NCI-H2029 (cell line): ENCODE measurements at regions not wholly inside any gene's neighbourhood (a gene's known extent, or its start where the extent isn't known, plus 50 kb on each side); places are given as distances from the start of the nearest gene placed in this dataset.

Experiments used
- DNase-seq: peaks from one replicate; lab custom pipeline; 2025; lab: John Stamatoyannopoulos, UW

DNA sequence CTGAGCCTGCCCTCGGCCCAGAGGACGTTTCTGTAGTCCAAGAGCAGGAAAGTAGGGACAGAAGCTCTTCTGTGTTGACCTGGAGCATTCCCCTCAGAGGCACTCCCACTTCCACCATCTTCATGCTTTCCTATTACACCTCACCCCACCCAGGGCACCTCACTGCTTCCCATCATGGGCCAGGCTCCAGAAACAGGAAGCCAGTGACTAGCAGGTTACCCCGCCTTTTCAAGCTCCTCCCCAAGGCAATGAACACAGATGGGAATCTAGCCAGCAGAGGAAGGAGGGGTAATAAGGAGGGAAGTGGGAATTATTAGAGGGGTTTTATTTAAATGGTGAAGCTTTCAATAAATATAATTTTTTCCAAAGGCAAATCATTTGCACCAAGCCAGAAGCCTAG, 308.8 kb upstream of the MGAT5 start:
- DNase-seq, result no peak

DNA sequence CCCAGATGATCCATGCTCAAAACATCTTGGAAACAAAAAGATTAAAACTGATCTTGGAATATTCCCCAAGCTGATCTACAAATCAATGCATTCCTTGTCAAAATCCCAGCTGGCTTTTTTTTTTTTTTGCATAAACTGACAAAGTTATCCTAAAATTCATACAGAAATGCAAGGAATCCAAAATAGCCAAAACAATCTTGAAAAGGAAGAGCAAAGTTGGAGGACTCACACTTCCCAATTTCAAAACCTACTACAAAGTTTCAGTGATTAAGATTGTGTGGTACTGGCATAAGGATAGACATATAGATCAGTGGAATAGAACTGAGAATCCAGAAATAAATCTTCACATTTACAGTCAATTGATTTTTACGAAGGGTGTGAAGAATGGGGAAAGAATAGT, 306.8 kb upstream of the MGAT5 start:
- no peak for DNase-seq

DNA sequence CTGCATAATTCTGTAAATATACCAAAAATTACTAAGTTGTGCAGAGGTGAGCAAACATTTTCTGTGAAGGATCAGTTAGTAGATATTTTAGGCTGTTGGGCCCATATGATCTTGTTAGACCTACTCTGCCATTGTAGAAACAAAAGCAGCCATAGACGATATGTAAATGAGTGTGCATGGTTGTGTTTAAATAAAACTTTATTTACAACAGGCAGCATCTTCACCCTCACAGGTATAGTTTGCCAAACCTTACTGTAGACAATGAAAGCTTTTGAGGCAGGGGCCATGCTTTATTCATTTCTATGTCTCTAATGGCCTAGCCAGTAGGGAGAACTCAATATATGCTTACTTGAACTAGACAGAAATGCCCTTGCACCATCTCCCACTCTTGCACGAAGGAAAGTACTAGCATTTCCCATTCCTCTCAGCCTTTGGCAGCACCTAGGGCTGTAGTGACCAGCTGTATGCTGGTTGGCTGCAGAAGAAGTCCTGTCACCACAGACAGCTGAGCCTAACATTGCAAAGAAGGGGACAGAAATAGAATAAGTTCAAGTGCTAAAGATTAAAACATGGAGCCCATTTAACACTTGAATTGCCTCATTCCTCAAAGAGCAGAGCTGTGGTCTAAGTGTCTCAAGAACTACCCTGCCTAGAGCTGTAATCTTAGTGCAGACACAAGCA, 305.1 kb upstream of the MGAT5 start:
- DNase-seq, result no peak

DNA sequence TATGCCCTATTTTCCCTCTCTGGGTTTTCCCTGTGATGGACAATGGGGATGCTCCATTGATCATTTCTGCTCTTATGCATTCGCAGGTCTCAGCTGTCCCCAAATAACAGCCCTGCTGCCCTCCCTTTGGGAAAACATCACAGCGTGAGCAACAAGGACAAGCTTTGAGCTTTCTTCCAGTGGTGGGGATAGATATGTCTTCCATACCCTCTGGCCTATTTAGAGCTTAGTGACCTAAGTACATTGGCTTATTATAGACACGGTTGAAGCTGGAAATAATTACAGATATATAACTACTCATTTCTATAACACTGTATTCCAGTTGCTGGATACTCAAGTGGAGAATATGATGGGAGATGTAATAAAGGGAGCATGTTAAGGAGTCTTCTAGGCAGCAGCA, 304.3 kb upstream of the MGAT5 start:
- DNase-seq, result no peak

DNA sequence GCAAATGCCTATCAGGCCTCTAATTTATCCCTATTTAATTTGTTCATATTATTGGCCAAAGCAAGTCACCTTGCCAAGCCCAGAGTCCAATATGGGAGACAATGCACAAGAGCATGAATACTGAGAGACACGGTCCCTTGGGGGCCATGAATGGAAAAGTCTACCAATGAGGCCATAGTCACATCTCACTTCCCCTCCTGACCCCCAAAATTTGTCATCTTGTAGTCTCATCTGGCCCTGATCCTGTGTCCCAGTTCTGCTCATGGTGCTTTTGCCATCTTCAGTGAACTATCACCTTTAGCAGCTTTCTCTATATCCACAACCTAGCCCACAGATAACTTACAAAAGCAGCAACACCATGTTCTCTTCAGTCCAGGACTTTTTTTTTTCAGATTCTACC, 302.7 kb upstream of the MGAT5 start:
- no peak for DNase-seq

DNA sequence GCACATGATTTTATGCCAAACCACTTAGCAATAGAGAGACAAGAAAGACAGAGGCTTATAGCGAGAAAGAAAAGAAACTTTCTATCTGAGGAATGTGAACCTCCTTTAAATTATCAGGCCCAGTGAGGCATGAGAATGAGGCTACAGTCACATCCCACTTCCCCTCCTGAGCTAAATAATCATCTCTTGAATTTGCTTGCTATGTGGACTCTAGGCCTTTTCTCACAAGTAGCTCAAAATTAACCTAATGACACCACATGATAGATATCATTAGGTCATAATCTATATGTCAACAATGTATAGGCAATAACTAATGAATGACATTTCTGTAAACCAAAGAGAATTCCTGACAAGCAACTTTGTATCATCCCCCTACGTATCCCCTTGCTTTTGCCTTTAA, 301.5 kb upstream of the MGAT5 start:
- DNase-seq, result no peak

DNA sequence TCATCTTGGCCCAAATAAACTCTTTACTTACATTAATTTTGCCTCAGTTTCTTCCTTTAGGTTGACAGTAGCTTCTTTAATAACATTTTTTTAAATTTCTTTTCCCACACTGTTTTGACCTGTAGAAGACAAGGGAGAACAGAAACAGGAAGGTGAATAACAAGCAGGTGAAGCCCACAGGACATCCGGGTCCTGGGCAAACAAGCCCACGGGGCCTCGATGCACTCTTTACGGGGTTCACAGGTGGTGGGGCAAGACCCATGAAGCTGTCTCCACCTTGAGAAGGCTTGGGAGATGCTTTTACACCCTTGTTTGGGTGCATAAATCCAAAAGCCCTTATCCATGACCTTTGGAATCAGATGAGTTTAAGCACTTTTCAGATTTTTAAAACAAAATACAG, 301.0 kb upstream of the MGAT5 start:
- no peak for DNase-seq

DNA sequence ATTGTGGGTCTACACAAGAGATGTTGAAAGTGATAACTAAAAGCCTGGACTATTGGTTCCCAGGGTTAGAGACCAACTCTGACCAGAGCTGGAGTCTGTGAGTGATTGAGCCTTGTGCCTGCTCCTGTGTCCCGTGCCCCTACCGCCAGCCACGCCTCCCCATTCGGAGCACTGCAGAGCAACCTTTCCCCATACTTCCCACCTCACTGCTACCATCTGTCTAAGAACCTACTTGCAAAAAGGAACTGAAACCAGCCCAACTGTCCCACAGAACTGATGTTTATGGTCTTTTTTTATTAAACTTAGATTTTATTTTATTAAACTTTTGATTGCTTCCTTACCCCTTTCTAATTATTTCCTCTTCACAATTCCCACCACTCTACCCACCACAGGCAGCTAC, 300.3 kb upstream of the MGAT5 start:
- no peak for DNase-seq

DNA sequence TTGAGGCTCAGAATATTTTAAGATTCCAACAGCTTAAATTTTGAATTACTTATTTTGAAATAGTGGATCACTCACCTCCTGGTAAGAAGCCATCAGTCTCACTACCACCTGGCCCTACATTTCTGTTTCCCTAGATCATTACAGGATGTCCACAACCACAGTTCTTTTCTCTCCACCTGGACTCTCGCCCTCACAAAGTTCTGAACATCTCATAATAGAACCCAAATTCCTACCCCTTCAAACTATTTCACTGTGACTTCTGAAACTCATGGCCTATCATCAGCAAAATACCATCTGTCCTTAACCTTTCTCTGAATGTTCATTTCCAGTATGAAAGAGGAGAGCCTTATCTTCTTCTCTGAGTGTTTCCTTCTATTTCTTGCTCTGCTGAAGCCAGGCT, 299.2 kb upstream of the MGAT5 start:
- no peak for DNase-seq

DNA sequence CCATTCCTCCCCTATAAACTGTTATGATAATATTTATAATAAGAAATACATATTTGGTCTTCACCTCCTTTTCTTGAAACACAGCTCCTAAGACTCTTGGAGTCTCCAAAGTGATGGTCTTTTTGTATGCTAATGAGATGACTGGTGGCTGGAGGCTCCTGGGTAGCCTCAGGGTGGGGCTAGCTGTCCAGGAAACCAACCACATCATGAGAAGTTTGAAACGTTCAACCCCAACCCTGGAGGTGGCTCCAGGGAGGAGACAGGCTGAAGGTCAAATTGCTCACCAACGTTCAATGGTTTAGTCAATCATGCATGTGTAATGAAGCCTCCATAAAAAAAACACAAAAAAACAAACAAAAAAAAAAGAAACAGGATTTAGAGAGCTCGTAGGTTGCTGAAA, 298.7 kb upstream of the MGAT5 start:
- DNase-seq, result no peak

DNA sequence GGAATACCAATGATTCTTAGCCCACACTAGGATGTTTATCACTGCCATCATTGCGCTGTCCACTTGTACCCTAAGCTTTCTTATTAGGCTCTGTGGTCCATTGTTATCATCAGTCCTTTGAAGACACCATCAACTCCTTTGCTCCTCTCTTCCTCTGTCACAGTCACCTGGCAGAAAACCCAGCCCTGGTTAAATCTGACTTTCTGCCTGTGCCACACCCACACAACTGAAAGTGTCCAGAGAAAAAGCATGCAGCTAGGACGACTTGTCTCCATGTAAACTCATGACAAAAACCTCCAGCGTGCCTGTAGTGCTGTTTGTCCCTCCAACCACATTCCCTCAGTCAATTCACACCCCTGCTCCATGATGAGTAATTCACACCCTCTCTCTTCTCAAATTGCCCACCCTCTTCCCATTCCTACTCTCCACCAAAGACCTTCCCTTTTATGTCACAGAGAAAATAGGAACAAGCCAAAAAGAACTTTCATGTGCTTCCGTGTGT, 297.4 kb upstream of the MGAT5 start:
- DNase-seq, result no peak

DNA sequence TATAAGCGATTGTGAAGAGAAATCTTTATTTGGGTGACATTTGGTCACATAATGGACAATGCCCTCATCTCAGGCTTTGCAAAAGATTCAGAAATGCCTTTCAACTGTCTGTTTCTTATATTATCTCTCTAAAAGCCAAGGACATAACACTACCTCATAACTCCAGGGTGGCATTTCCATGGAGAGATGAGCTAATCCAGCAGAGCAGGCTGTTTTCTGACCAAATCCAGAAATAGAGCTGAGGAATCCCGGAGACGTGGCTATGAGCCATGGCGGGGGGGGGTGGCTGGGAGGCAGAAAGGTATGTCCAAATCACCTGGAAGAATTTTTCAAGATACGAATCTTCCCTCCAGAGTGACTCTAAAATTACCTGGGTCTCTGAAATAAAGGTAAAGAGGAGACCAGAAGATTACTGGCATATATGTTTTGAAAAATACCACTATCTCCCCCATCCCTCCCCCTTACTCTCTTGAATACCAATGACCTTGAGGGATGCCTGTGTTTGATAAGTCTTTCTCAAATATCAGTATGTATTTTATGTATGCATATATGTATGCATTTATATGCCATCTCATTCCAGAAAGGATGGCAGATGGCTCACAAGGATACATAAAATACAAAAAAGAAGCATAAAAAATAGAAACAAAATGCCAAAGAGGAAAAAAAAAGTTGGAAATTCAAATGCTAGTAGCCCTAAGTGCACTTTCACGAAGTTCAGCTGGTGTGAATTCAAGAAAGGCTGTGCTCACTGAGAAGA, 296.0 kb upstream of the MGAT5 start:
- no peak for DNase-seq

DNA sequence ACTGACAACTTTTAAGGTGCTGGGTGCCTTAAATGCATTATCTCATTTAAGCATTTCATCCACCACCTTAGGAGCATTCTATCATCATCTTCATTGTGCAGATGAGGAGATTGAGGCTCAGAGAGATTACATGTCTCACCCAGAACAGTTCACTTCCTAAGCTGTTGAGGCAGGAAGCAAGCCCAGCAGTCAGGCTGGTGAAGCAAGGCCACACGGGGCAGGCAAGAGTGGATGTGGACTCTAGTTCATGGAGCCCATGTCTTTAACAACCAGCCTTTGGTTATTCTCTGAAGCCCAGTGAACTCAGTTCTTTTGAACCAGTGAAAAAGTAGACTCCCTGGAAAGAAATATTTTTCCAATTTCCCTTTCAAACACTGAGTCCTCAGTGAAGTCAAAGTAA, 294.8 kb upstream of the MGAT5 start:
- DNase-seq, result no peak

DNA sequence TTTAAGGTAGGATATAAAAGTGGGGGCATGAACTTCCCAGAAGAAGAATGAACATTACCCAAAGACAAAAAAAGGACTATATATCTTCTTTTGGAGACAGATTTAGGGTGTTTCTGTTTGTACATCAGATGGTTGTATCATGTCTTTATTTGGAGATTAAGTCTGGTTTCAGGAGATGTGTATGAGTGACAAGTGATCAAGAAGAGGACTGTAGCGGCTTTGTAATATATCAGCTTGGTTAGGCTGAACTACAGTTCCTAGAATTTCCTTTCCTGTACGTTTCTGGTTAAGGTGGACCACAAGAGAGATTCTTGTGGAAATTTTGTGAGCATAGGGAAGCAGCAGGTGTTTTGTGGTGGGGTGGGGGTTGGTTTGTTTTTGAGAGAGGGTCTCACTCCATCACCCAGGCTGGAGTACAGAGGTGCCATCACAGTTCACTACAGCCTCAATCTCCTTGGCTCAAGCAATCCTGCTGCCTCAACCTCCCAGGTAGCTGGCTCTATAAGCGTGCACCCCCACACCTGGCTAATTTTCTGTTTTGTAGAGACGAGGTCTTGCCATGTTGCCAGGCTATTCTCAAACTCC, 287.1 kb upstream of the MGAT5 start:
- no peak for DNase-seq

DNA sequence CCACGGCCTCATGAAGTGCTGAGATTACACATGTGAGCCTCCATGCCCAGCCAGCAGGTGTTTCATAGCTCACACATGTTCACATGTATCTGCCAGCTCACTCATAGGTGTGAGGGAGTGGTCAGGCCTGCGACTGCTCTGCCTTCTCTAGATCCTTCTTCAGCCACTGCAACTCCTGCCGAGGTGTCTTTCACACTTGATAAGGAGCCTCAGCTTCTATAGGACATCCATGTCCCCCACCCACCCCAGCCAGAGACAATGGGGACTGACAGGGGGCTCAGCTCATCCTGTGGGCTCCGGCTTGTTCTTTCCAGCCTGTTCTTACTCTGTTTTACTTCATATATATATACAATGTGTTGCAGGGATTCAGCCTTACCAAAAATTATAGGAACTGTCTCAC, 286.5 kb upstream of the MGAT5 start:
- no peak for DNase-seq

DNA sequence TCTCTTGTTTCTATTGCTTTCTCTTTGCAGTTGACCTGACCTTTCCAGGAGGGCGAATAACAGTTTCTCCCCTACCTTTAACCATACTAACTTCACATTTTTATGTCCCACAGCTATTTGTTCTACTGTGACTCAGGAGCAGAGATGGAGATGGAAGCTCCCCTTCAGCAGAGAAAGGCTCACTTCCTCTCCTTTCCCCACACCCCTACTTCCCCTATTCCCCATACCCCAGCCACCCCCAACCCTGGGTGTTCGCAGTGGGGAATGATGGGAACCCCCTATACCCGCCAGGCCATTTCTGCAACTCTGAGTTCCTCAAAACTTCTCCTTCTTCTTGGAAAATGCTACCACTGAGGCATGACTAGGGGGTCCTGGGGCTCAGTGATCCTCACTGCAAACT, 285.4 kb upstream of the MGAT5 start:
- no peak for DNase-seq

DNA sequence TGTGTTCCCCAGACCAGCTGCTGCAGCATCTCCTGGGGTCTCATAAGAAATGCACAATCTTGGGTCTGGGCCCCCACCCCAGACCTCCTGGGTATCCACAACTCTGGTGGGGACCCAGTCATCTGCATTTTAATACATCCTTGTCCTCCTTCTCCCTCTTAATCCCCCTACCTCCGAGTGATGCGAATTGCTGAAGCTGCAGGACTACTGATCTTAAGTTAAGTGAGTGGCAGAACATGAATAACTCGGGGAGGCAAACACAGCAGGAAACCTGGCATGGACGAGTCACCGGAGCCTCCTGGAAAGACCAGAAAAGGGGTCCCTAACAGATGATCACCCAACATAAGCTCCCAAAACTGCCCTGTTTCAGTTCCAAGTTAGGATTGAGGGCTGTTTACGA, 283.2 kb upstream of the MGAT5 start:
- DNase-seq, result no peak

DNA sequence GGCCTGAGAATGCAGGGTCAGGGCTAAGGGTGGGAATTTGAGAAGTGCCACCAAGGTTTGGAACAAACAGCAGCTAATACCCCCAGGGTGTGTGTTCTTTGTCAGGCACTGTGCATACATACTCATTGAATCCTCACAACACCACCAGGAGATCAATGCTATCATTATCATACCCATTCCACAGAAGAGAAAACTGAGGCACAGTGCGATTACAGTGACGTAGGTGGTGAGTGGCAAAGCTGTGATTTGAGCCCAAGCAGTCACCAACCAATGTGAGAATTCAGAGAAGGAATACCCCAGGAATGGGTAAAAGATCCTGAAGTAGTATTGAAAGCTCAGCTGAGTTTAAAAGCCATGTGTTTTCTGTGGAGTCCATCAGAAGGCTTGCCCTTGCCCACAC, 281.6 kb upstream of the MGAT5 start:
- DNase-seq, result no peak

DNA sequence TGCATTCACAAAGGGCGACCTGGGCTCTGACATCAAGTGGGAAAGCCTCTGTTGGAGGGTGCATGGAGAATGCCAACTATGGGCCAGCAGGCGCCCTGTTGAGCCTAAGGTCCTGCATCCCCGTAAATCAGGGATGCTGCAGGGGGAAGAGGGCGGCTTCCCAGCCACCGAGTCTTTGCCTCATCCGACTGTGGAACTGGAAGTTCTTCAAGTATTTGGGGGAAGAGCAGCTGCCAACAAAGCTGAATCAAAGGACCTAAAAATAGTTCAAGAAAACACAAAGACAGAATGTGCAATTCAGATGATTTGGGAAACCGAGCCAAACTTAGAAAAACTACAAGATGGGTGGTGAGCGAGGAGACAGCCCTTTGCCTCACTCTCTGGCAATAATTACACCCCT, 281.1 kb upstream of the MGAT5 start:
- no peak for DNase-seq

DNA sequence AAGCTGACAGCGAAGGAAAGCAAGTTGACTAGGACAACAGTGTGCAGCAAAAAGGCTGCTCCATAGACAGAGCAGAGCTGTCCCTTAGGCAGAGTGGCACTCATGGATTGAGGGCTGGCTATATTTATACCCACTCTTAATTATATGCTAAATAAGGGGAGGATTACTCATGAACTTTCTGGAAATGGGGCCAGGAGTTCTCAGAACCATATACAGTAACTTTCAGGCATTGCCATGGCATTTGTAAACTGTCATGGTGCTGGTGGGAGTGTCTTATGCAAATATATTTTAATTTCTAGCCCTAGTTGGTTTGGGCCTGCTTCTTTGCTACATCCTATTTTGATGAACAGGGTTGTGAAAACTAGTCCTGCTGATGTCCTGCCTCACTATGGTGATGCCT, 279.5 kb upstream of the MGAT5 start:
- no peak for DNase-seq

DNA sequence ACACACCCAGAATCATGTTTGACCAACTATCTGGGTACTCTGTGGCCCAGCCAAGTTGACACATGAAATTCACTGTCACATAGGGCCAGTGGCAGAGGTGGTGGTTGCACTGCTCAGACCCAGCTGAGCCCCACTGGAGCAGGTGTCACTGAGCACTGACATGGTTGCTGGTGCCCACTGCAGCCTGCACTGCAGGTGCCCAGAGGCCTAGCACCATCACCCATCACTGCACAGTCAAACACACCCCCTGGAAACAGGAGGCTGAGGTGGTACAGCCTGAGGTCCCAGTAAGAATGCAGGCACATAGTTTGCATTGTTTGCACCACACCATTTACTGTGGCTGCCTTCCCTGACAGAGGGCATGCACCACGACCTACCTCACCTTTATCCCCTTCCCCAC, 278.7 kb upstream of the MGAT5 start:
- no peak for DNase-seq

DNA sequence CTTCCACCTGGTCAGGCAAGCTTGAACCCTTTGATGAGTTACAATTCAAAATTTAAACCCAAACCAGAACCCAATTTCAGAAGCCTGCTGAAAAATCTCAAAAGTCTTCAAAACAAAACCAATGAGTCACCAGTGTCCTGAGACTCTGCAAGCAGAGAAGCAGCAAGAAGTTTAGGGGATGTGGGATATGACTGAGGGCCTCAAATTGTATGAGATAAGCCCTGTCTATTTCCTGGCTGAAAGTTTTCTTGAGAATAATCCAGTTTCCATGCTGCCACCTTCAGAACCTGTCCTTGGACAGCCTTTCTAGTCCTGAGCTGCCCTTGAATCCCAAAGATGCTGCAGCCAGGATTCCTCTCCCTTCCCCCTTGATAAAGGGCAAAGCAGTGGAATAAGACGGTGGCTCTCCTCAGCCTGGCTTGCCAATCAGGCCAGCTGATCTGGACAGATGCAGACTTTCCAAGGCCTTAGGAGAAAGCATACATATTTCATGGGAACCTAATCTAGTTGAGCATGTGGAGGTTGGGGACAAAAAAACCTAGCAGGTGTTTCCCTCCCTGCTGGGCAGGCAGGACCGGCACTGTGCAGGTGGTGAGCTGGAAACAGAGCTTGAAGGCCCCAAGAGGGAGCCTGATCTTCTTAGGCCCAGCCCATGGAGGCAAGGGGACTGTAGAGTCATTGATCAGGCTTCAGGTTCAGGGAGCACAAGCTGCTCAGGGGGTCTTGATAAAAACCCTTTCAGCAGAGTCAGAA, 278.0 kb upstream of the MGAT5 start:
- DNase-seq, result no peak

DNA sequence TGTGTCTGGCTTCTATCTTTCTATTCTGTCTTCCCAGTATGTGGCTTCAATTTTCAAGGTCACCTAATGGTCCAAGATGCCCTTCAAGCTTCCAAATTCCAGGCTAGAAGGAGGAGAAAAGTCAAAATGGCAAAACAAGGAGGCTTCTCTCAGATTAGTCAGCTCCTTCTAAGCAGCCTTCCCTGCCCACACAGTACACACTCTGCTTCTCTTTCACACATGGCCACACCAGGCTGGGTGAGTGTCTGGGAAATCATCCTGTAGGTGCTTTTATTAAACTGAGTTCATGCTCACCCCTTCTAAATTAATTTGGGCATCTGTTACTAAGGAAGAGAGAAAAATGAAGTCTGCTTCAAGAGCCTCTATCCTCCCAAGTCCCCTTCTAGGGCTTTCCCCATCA, 277.2 kb upstream of the MGAT5 start:
- DNase-seq, result no peak
